ENCODE measurements at regions not wholly inside any gene's neighbourhood (a gene's known extent, or its start where the extent isn't known, plus 50 kb on each side); places are given as distances from the start of the nearest gene placed in this dataset.
A peak's percentile ranks its signal among the peaks of the same experiment; 100 is the strongest.
"Not testable (repeated sequence)": the region's sequence is repeated elsewhere in the genome, so short reads cannot be mapped to it uniquely, and the experiment has no call there.

- not testable (repeated sequence) for DNase-seq
These were observed 211.4 kb upstream of the TUT7 start for GRCh38 chr9:86565603-86566002.

- DNase-seq, result peak; percentile 82
These were observed 209.7 kb upstream of the TUT7 start for GRCh38 chr9:86563936-86564335.

GRCh38 chr9:86563350-86563749 is 209.1 kb upstream of the TUT7 start:
- DNase-seq, result no peak

- no peak for DNase-seq
These were observed 208.5 kb upstream of the TUT7 start for GRCh38 chr9:86562691-86563090.

GRCh38 chr9:86557918-86558317 is 203.7 kb upstream of the TUT7 start:
- peak; percentile 93 for DNase-seq

GRCh38 chr9:86557063-86557766 is 203.0 kb upstream of the TUT7 start:
- peak; percentile 37 for DNase-seq

GRCh38 chr9:86555661-86556060 is 201.5 kb upstream of the TUT7 start:
- DNase-seq, result peak; percentile 85

GRCh38 chr9:86550401-86550800 is 196.2 kb upstream of the TUT7 start:
- DNase-seq, result no peak

GRCh38 chr9:86549920-86550319 is 195.7 kb upstream of the TUT7 start:
- DNase-seq, result no peak

- peak; percentile 96 for DNase-seq
These were observed 195.2 kb upstream of the TUT7 start for GRCh38 chr9:86549401-86549811.

GRCh38 chr9:86548220-86548619 is 194.0 kb upstream of the TUT7 start:
- DNase-seq, result no peak

- DNase-seq, result peak; percentile 76
These were observed 193.4 kb upstream of the TUT7 start for GRCh38 chr9:86547571-86547970.

GRCh38 chr9:86546712-86547111 is 192.5 kb upstream of the TUT7 start:
- peak; percentile 98 for DNase-seq

GRCh38 chr9:86545090-86545489 is 190.9 kb upstream of the TUT7 start:
- peak; percentile 25 for DNase-seq

GRCh38 chr9:86541014-86541570 is 186.9 kb upstream of the TUT7 start:
- DNase-seq, result no peak

- no peak for DNase-seq
These were observed 181.3 kb upstream of the TUT7 start for GRCh38 chr9:86535406-86535915.

- peak; percentile 88 for DNase-seq
These were observed 180.5 kb upstream of the TUT7 start for GRCh38 chr9:86534572-86535258.

GRCh38 chr9:86531971-86532640 is 177.9 kb upstream of the TUT7 start:
- DNase-seq, result no peak

- DNase-seq, result no peak
These were observed 177.2 kb upstream of the TUT7 start for GRCh38 chr9:86531273-86531970.

GRCh38 chr9:86529496-86530275 is 175.5 kb upstream of the TUT7 start:
- no peak for DNase-seq

- peak; percentile 55 for DNase-seq
These were observed 171.8 kb upstream of the TUT7 start for GRCh38 chr9:86526021-86526420.
